HG03097 (cell line): ENCODE measurements at regions not wholly inside any gene's neighbourhood (a gene's known extent, or its start where the extent isn't known, plus 50 kb on each side); places are given as distances from the start of the nearest gene placed in this dataset.

Experiments
- ATAC-seq: cut with Tn5 transposase; IDR thresholded peaks from one replicate; pipeline ENCODE4 v1.9.1; 2021; ENCODE audit not compliant: unreplicated experiment, low FRiP score

GRCh38 chr2:150027164-150027563, 439.6 kb upstream of the MMADHC start:
- ATAC-seq: no peak

- ATAC-seq: no peak
Measured at GRCh38 chr2:150023663-150024062, 436.1 kb upstream of the MMADHC start.

- no peak for ATAC-seq
Measured at GRCh38 chr2:150023044-150023443, 435.5 kb upstream of the MMADHC start.

GRCh38 chr2:150020937-150021673, 433.5 kb upstream of the MMADHC start:
- ATAC-seq: no peak

GRCh38 chr2:150020221-150020620, 432.6 kb upstream of the MMADHC start:
- ATAC-seq: no peak

GRCh38 chr2:150019063-150019462, 431.5 kb upstream of the MMADHC start:
- no peak for ATAC-seq

GRCh38 chr2:150012986-150013385, 425.4 kb upstream of the MMADHC start:
- ATAC-seq: no peak

- ATAC-seq: no peak
Measured at GRCh38 chr2:150011161-150011730, 423.7 kb upstream of the MMADHC start.

- ATAC-seq: no peak
Measured at GRCh38 chr2:150008901-150009300, 421.3 kb upstream of the MMADHC start.

- ATAC-seq: no peak
Measured at GRCh38 chr2:150007815-150008430, 420.3 kb upstream of the MMADHC start.

- ATAC-seq: no peak
Measured at GRCh38 chr2:150006591-150006990, 419.0 kb upstream of the MMADHC start.

- ATAC-seq: no peak
Measured at GRCh38 chr2:150003544-150003943, 416.0 kb upstream of the MMADHC start.

GRCh38 chr2:150001788-150002187, 414.2 kb upstream of the MMADHC start:
- ATAC-seq: no peak

- ATAC-seq: no peak
Measured at GRCh38 chr2:149996901-149997300, 409.3 kb upstream of the MMADHC start.

- no peak for ATAC-seq
Measured at GRCh38 chr2:149994057-149994728, 406.6 kb upstream of the MMADHC start.

GRCh38 chr2:149993316-149993715, 405.7 kb upstream of the MMADHC start:
- no peak for ATAC-seq

- ATAC-seq: no peak
Measured at GRCh38 chr2:149991576-149991975, 404.0 kb upstream of the MMADHC start.

GRCh38 chr2:149990965-149991364, 403.4 kb upstream of the MMADHC start:
- ATAC-seq: no peak

- ATAC-seq: no peak
Measured at GRCh38 chr2:149989447-149990063, 402.0 kb upstream of the MMADHC start.

- no peak for ATAC-seq
Measured at GRCh38 chr2:149988361-149988760, 400.8 kb upstream of the MMADHC start.

- ATAC-seq: no peak
Measured at GRCh38 chr2:149986861-149987260, 399.3 kb upstream of the MMADHC start.
